Coronary artery (tissue), 2 donors: ENCODE measurements at regions not wholly inside any gene's neighbourhood (a gene's known extent, or its start where the extent isn't known, plus 50 kb on each side); places are given as distances from the start of the nearest gene placed in this dataset.

Experiments
- DNase-seq: peaks from one replicate; pipeline ENCODE4 v3.0.0-alpha.2; 2017; ENCODE audit warnings: low spot score
- H3K27ac ChIP-seq, 2 donors: fragments of 200-600 bp; sonication (generic); one replicate each; pipeline ENCODE4 v1.5.1; 2016 to 2019
- H3K4me3 ChIP-seq: fragments of 200-600 bp; sonication (generic); 2 replicates; pipeline ENCODE4 v1.5.1; 2016; ENCODE audit warnings: mild to moderate bottlenecking, moderate library complexity
- TF ChIP-seq, protein P1 (sequence below): fragments of 200-600 bp; sonication (generic); IDR thresholded peaks from one replicate; pipeline ENCODE4 v1.5.1; 2019; ENCODE audit warnings: antibody characterized with exemption

DNA sequence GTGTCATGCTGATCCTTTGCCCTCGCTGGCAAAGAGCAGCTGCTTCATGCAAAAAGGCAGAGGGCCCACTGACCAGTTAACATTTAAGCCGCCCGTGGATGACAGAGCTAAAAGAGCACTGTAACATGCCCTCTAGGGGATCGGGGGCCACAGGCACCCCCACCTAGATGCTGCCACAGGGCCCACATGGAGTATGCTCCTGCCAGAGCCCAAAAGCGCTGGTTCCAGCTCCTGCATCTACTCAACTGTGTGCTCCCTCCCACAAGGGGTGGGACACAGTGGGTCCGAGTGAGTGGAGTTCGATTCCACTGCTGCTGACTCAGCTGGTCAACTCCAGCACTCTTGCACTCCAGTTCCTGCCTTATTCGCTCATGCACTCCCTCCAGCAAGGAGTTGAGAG is 199.8 kb upstream of the CNTNAP2 start:
- DNase-seq, result no peak
- H3K4me3 ChIP-seq, result no peak overlapping the region
- TF ChIP-seq, protein P1, sequence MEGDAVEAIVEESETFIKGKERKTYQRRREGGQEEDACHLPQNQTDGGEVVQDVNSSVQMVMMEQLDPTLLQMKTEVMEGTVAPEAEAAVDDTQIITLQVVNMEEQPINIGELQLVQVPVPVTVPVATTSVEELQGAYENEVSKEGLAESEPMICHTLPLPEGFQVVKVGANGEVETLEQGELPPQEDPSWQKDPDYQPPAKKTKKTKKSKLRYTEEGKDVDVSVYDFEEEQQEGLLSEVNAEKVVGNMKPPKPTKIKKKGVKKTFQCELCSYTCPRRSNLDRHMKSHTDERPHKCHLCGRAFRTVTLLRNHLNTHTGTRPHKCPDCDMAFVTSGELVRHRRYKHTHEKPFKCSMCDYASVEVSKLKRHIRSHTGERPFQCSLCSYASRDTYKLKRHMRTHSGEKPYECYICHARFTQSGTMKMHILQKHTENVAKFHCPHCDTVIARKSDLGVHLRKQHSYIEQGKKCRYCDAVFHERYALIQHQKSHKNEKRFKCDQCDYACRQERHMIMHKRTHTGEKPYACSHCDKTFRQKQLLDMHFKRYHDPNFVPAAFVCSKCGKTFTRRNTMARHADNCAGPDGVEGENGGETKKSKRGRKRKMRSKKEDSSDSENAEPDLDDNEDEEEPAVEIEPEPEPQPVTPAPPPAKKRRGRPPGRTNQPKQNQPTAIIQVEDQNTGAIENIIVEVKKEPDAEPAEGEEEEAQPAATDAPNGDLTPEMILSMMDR, result no peak
- no peak overlapping the region for H3K27ac ChIP-seq

DNA sequence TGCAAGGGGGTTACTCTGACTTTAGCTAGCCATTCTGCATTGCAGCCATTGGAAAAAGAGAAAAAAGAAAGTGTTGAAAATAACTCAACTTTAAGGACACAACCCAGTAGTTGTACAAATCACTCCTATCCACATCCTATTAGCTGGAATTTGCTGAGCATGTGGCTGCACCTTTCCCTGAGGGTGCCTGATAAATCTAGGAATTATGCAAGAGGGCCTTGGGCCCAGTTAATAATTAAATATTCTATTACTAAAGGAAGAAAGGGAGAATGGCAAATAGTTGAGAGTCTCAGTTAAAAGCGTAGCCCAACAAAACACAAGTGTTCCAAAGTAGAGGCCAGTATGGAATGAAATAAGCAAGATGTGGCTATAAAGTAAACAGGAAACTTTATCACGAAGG is 200.9 kb upstream of the CNTNAP2 start:
- TF ChIP-seq, protein P1, result no peak
- no peak overlapping the region for H3K27ac ChIP-seq
- no peak overlapping the region for H3K4me3 ChIP-seq
- no peak for DNase-seq

- Histone ChIP-seq H3K4me3 (no peak overlapping the region), H3K27ac (no peak overlapping the region)
- no peak for DNase-seq
- TF ChIP-seq, protein P1, result no peak
Observed at GRCh38 chr7:145909991-145910513, 206.5 kb upstream of the CNTNAP2 start.

DNA sequence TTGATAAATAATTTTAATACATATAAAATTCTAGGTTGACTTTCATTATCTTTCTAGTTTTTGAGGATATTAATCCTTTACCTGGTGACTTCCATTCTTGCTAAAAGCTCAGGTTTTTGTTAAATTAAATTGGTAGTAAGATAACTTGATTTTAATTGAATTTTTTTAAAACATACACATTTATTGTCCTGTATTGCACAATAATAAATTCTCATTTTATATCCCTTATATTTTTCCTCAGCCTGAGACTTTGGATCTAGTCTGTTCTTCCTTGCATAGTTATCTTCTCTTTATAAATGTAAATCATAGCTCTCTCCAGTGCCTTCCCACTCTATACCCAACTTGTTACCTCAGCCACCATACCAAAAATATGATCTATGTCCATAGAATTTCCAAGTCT is 212.9 kb upstream of the CNTNAP2 start:
- DNase-seq, result no peak
- TF ChIP-seq, protein P1, result no peak
- H3K4me3 ChIP-seq, result no peak overlapping the region
- H3K27ac ChIP-seq, result no peak overlapping the region

- no peak overlapping the region for H3K4me3 ChIP-seq
- TF ChIP-seq, protein P1, result no peak
- no peak for DNase-seq
- no peak overlapping the region for H3K27ac ChIP-seq
Observed at GRCh38 chr7:145902123-145902522, 214.5 kb upstream of the CNTNAP2 start.

DNA sequence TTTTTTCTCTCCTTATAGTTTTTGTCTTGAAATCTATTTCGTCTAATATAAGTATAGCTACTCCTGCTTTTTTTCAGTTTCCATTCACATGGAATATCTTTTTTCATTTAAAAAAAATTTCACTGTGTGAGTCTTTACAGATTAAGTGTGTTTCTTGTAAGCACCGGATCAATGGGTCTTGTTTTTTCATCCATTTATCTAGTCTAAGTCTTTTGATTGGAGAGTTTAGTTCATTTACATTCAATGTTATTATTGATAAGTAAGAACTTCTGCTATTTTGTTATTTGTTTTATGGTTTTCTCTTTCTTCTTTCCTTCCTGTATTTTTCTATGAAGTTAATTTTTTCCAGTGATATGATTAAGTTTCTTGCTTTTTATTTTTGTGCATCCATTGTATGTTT is 216.7 kb upstream of the CNTNAP2 start:
- no peak overlapping the region for H3K27ac ChIP-seq
- no peak overlapping the region for H3K4me3 ChIP-seq
- no peak for DNase-seq
- TF ChIP-seq, protein P1, result no peak

- no peak for DNase-seq
- H3K27ac ChIP-seq, result no peak overlapping the region
- no peak overlapping the region for H3K4me3 ChIP-seq
- TF ChIP-seq, protein P1, result no peak
Observed at GRCh38 chr7:145893925-145894535, 222.6 kb upstream of the CNTNAP2 start.
